ENCODE measurements at regions not wholly inside any gene's neighbourhood (a gene's known extent, or its start where the extent isn't known, plus 50 kb on each side); places are given as distances from the start of the nearest gene placed in this dataset.

- no peaks in the 10 kb centered on the region for H3K27me3 ChIP-seq (ENCODE audit: insufficient read depth, low read length, poor library complexity, severe bottlenecking)
- H3K4me3 ChIP-seq (ENCODE audit: low read length) = no peak overlapping the region
- no peak overlapping the region for H3K27ac ChIP-seq (ENCODE audit: low read depth, low read length)
- H3K27me3 Mint-ChIP-seq = peaks cover 0 to 2% of the 10 kb centered on the region in 2 donors
- no peaks in the 10 kb centered on the region for H3K4me1 Mint-ChIP-seq
- DNase-seq = no peak
- no peak overlapping the region for H3K4me3 Mint-ChIP-seq
- no peaks in the 10 kb centered on the region for H3K36me3 Mint-ChIP-seq
- no peaks in the 10 kb centered on the region for H3K36me3 ChIP-seq (ENCODE audit: insufficient read depth, low read length)
- H3K27ac Mint-ChIP-seq = no peak overlapping the region
- H3K9me3 Mint-ChIP-seq = peaks cover 0 to 4% (median 0%) of the 10 kb centered on the region in 5 donors
- POLR2A ChIA-PET = no interaction called here
- H3K4me1 ChIP-seq (ENCODE audit: insufficient read depth, low read length) = no peaks in the 10 kb centered on the region
- peaks cover 3% of the 10 kb centered on the region for H3K9me3 ChIP-seq (ENCODE audit: low read length)
- CTCF ChIA-PET = no interaction called here
Measured at GRCh38 chr12:115043079-115043478, 359.1 kb upstream of the TBX3 start.

GRCh38 chr12:115042341-115042740 is 358.4 kb upstream of the TBX3 start:
- Mint-ChIP-seq H3K27me3 (peaks cover 0 to 2% of the 10 kb centered on the region in 2 donors), H3K27ac (no peak overlapping the region), H3K4me3 (no peak overlapping the region), H3K36me3 (no peaks in the 10 kb centered on the region), H3K4me1 (no peaks in the 10 kb centered on the region), H3K9me3 (peaks cover 0 to 5% (median 0%) of the 10 kb centered on the region in 5 donors)
- H3K27me3 ChIP-seq (ENCODE audit: insufficient read depth, low read length, poor library complexity, severe bottlenecking) = no peaks in the 10 kb centered on the region
- no peaks in the 10 kb centered on the region for H3K36me3 ChIP-seq (ENCODE audit: insufficient read depth, low read length)
- POLR2A ChIA-PET = no interaction called here
- H3K9me3 ChIP-seq (ENCODE audit: low read length) = peaks cover 3% of the 10 kb centered on the region
- no peak overlapping the region for H3K4me3 ChIP-seq (ENCODE audit: low read length)
- H3K27ac ChIP-seq (ENCODE audit: low read depth, low read length) = no peak overlapping the region
- CTCF ChIA-PET = no interaction called here
- no peaks in the 10 kb centered on the region for H3K4me1 ChIP-seq (ENCODE audit: insufficient read depth, low read length)
- DNase-seq = no peak

- no peak overlapping the region for H3K4me3 Mint-ChIP-seq
- CTCF ChIA-PET = no interaction called here
- Histone ChIP-seq H3K9me3 (ENCODE audit: low read length) (no peaks in the 10 kb centered on the region), H3K4me1 (ENCODE audit: insufficient read depth, low read length) (no peaks in the 10 kb centered on the region), H3K27me3 (ENCODE audit: insufficient read depth, low read length, poor library complexity, severe bottlenecking) (no peaks in the 10 kb centered on the region), H3K4me3 (ENCODE audit: low read length) (no peak overlapping the region), H3K36me3 (ENCODE audit: insufficient read depth, low read length) (no peaks in the 10 kb centered on the region), H3K27ac (ENCODE audit: low read depth, low read length) (no peak overlapping the region)
- H3K27me3 Mint-ChIP-seq = peaks cover 0 to 2% of the 10 kb centered on the region in 2 donors
- POLR2A ChIA-PET = no interaction called here
- no peak overlapping the region for H3K27ac Mint-ChIP-seq
- DNase-seq = no peak
- no peaks in the 10 kb centered on the region for H3K36me3 Mint-ChIP-seq
- peaks cover 0 to 7% (median 4%) of the 10 kb centered on the region in 5 donors for H3K9me3 Mint-ChIP-seq
- H3K4me1 Mint-ChIP-seq = no peaks in the 10 kb centered on the region
Measured at GRCh38 chr12:115037830-115038229, 353.9 kb upstream of the TBX3 start.

- Histone ChIP-seq H3K9me3 (ENCODE audit: low read length) (no peaks in the 10 kb centered on the region), H3K27me3 (ENCODE audit: insufficient read depth, low read length, poor library complexity, severe bottlenecking) (no peaks in the 10 kb centered on the region), H3K4me3 (ENCODE audit: low read length) (no peak overlapping the region), H3K4me1 (ENCODE audit: insufficient read depth, low read length) (no peaks in the 10 kb centered on the region), H3K36me3 (ENCODE audit: insufficient read depth, low read length) (no peaks in the 10 kb centered on the region), H3K27ac (ENCODE audit: low read depth, low read length) (no peak overlapping the region)
- H3K9me3 Mint-ChIP-seq = peaks cover 0 to 7% (median 4%) of the 10 kb centered on the region in 5 donors
- H3K4me3 Mint-ChIP-seq = no peak overlapping the region
- no peaks in the 10 kb centered on the region for H3K27me3 Mint-ChIP-seq
- no peaks in the 10 kb centered on the region for H3K36me3 Mint-ChIP-seq
- ChIA-PET CTCF (no interaction called here), POLR2A (no interaction called here)
- no peaks in the 10 kb centered on the region for H3K4me1 Mint-ChIP-seq
- DNase-seq = no peak
- H3K27ac Mint-ChIP-seq = no peak overlapping the region
Measured at GRCh38 chr12:115035535-115036107, 351.6 kb upstream of the TBX3 start.

GRCh38 chr12:115032521-115032920 is 348.5 kb upstream of the TBX3 start:
- no peak for DNase-seq
- Mint-ChIP-seq H3K36me3 (no peaks in the 10 kb centered on the region), H3K9me3 (peaks cover 0 to 14% (median 4%) of the 10 kb centered on the region in 5 donors), H3K27me3 (no peaks in the 10 kb centered on the region), H3K4me1 (no peaks in the 10 kb centered on the region), H3K4me3 (no peak overlapping the region), H3K27ac (no peak overlapping the region)
- POLR2A ChIA-PET = no interaction called here
- Histone ChIP-seq H3K27me3 (ENCODE audit: insufficient read depth, low read length, poor library complexity, severe bottlenecking) (no peaks in the 10 kb centered on the region), H3K4me3 (ENCODE audit: low read length) (no peak overlapping the region), H3K36me3 (ENCODE audit: insufficient read depth, low read length) (no peaks in the 10 kb centered on the region), H3K27ac (ENCODE audit: low read depth, low read length) (no peak overlapping the region), H3K9me3 (ENCODE audit: low read length) (no peaks in the 10 kb centered on the region), H3K4me1 (ENCODE audit: insufficient read depth, low read length) (no peaks in the 10 kb centered on the region)
- CTCF ChIA-PET = no interaction called here

GRCh38 chr12:115030017-115030416 is 346.0 kb upstream of the TBX3 start:
- ChIA-PET CTCF (no interaction called here), POLR2A (no interaction called here)
- Histone ChIP-seq H3K4me3 (ENCODE audit: low read length) (no peak overlapping the region), H3K4me1 (ENCODE audit: insufficient read depth, low read length) (no peaks in the 10 kb centered on the region), H3K27me3 (ENCODE audit: insufficient read depth, low read length, poor library complexity, severe bottlenecking) (no peaks in the 10 kb centered on the region), H3K27ac (ENCODE audit: low read depth, low read length) (no peak overlapping the region), H3K9me3 (ENCODE audit: low read length) (no peaks in the 10 kb centered on the region), H3K36me3 (ENCODE audit: insufficient read depth, low read length) (no peaks in the 10 kb centered on the region)
- no peaks in the 10 kb centered on the region for H3K27me3 Mint-ChIP-seq
- no peaks in the 10 kb centered on the region for H3K36me3 Mint-ChIP-seq
- no peak overlapping the region for H3K4me3 Mint-ChIP-seq
- DNase-seq = no peak
- H3K27ac Mint-ChIP-seq = no peak overlapping the region
- H3K4me1 Mint-ChIP-seq = no peaks in the 10 kb centered on the region
- H3K9me3 Mint-ChIP-seq = peaks cover 0 to 11% (median 4%) of the 10 kb centered on the region in 5 donors

- DNase-seq = no peak
- H3K4me3 Mint-ChIP-seq = no peak overlapping the region
- H3K27me3 Mint-ChIP-seq = peaks cover 0 to 3% of the 10 kb centered on the region in 2 donors
- Histone ChIP-seq H3K27ac (ENCODE audit: low read depth, low read length) (no peak overlapping the region), H3K9me3 (ENCODE audit: low read length) (no peaks in the 10 kb centered on the region), H3K27me3 (ENCODE audit: insufficient read depth, low read length, poor library complexity, severe bottlenecking) (no peaks in the 10 kb centered on the region), H3K4me1 (ENCODE audit: insufficient read depth, low read length) (no peaks in the 10 kb centered on the region), H3K4me3 (ENCODE audit: low read length) (no peak overlapping the region), H3K36me3 (ENCODE audit: insufficient read depth, low read length) (no peaks in the 10 kb centered on the region)
- H3K4me1 Mint-ChIP-seq = no peaks in the 10 kb centered on the region
- no peaks in the 10 kb centered on the region for H3K36me3 Mint-ChIP-seq
- POLR2A ChIA-PET = no interaction called here
- peaks cover 0 to 11% (median 4%) of the 10 kb centered on the region in 5 donors for H3K9me3 Mint-ChIP-seq
- H3K27ac Mint-ChIP-seq = no peak overlapping the region
- CTCF ChIA-PET = no interaction called here
Measured at GRCh38 chr12:115024531-115024930, 340.6 kb upstream of the TBX3 start.

GRCh38 chr12:115023279-115024265 is 339.6 kb upstream of the TBX3 start:
- Mint-ChIP-seq H3K27ac (no peak overlapping the region), H3K4me1 (no peaks in the 10 kb centered on the region), H3K27me3 (peaks cover 0 to 3% of the 10 kb centered on the region in 2 donors), H3K9me3 (peaks cover 2 to 6% (median 3%) of the 10 kb centered on the region in 5 donors), H3K4me3 (no peak overlapping the region), H3K36me3 (no peaks in the 10 kb centered on the region)
- H3K27ac ChIP-seq (ENCODE audit: low read depth, low read length) = no peak overlapping the region
- no peak for DNase-seq
- ChIA-PET POLR2A (no interaction called here), CTCF (no interaction called here)
- no peaks in the 10 kb centered on the region for H3K27me3 ChIP-seq (ENCODE audit: insufficient read depth, low read length, poor library complexity, severe bottlenecking)
- no peaks in the 10 kb centered on the region for H3K36me3 ChIP-seq (ENCODE audit: insufficient read depth, low read length)
- H3K4me3 ChIP-seq (ENCODE audit: low read length) = no peak overlapping the region
- no peaks in the 10 kb centered on the region for H3K9me3 ChIP-seq (ENCODE audit: low read length)
- no peaks in the 10 kb centered on the region for H3K4me1 ChIP-seq (ENCODE audit: insufficient read depth, low read length)

All from CD8-positive, alpha-beta memory T cell (primary cell).